Liver (tissue), 8 donors: ENCODE measurements at regions not wholly inside any gene's neighbourhood (a gene's known extent, or its start where the extent isn't known, plus 50 kb on each side); places are given as distances from the start of the nearest gene placed in this dataset.

Source experiments
- DNase-seq: peaks from one replicate; pipeline ENCODE4 v3.0.0-alpha.2; 2017; ENCODE audit warnings: low spot score
- H3K27ac ChIP-seq, 2 donors: one replicate each; pipeline ENCODE4 v1.7.0; 2013; ENCODE audit warnings: inconsistent platforms in 2 of 2, low read length in 2 of 2, control low read depth in 1 of 2, low read depth in 1 of 2, mild to moderate bottlenecking in 1 of 2
- H3K27me3 ChIP-seq, 4 donors: one replicate each; pipeline versions ENCODE4 v1.6.1 to v1.7.0; 2013; ENCODE audit warnings: low read length in 3 of 4, inconsistent platforms in 1 of 4, mild to moderate bottlenecking in 1 of 4, moderate library complexity in 1 of 4; ENCODE audit not compliant: control insufficient read depth in 4 of 4, insufficient read depth in 4 of 4
- H3K36me3 ChIP-seq, 4 donors: one replicate each; pipeline versions ENCODE4 v1.6.1 to v1.7.0; 2013; ENCODE audit warnings: low read length in 3 of 4, mild to moderate bottlenecking in 3 of 4, low read depth in 1 of 4, moderate library complexity in 1 of 4; ENCODE audit not compliant: control insufficient read depth in 4 of 4, insufficient read depth in 3 of 4
- H3K4me1 ChIP-seq, 4 donors: one replicate each; pipeline versions ENCODE4 v1.6.1 to v1.7.0; 2013; ENCODE audit warnings: low read length in 3 of 4, mild to moderate bottlenecking in 3 of 4, moderate library complexity in 1 of 4; ENCODE audit not compliant: control insufficient read depth in 4 of 4, insufficient read depth in 4 of 4
- H3K4me3 ChIP-seq, 3 donors: one replicate each; pipeline versions ENCODE4 v1.6.1 to v1.7.0; 2013; ENCODE audit warnings: low read length in 3 of 3, control low read depth in 1 of 3, low read depth in 1 of 3, mild to moderate bottlenecking in 1 of 3
- H3K9ac ChIP-seq, 2 donors: one replicate each; pipeline ENCODE4 v1.7.0; 2013; ENCODE audit warnings: low read length in 2 of 2, mild to moderate bottlenecking in 2 of 2, moderate library complexity in 2 of 2, control low read depth in 1 of 2, low read depth in 1 of 2
- H3K9me3 ChIP-seq, 4 donors: one replicate each; pipeline versions ENCODE4 v1.6.1 to v1.7.0; 2013; ENCODE audit warnings: low read length in 3 of 4; ENCODE audit not compliant: control insufficient read depth in 4 of 4
- EGR1 ChIP-seq, 2 donors: IDR thresholded peaks; 2 replicates each; pipeline ENCODE4 v1.6.1; 2016 to 2018; ENCODE audit warnings: antibody characterized with exemption in 2 of 2, low read depth in 2 of 2
- FOXA1 ChIP-seq: IDR thresholded peaks from 2 replicates; pipeline ENCODE4 v1.6.1; 2016; ENCODE audit warnings: antibody characterized with exemption
- FOXA2 ChIP-seq: IDR thresholded peaks from 2 replicates; pipeline ENCODE4 v1.6.1; 2016; ENCODE audit warnings: antibody characterized with exemption
- GABPA ChIP-seq, 2 donors: IDR thresholded peaks in 1 of 2; conservative IDR thresholded peaks in 1 of 2; 2 replicates each; pipeline ENCODE4 v1.6.1; 2016; ENCODE audit warnings: antibody characterized with exemption in 2 of 2, mild to moderate bottlenecking in 1 of 2, moderate library complexity in 1 of 2
- HNF4A ChIP-seq, 2 donors: conservative IDR thresholded peaks; 2 replicates each; pipeline ENCODE4 v1.6.1; 2016; ENCODE audit warnings: antibody characterized with exemption in 2 of 2, mild to moderate bottlenecking in 2 of 2
- HNF4G ChIP-seq: IDR thresholded peaks from 2 replicates; pipeline ENCODE4 v1.6.1; 2016; ENCODE audit warnings: antibody characterized with exemption
- JUND ChIP-seq, 2 donors: IDR thresholded peaks; 2 replicates each; pipeline ENCODE4 v1.6.1; 2016; ENCODE audit warnings: antibody characterized with exemption in 2 of 2
- NR2F2 ChIP-seq: IDR thresholded peaks from 2 replicates; pipeline ENCODE4 v1.6.1; 2016; ENCODE audit warnings: antibody characterized with exemption
- RAD21 ChIP-seq, 2 donors: IDR thresholded peaks; 2 replicates each; pipeline ENCODE4 v1.6.1; 2016; ENCODE audit warnings: antibody characterized with exemption in 2 of 2, mild to moderate bottlenecking in 2 of 2
- RXRA ChIP-seq, 2 donors: IDR thresholded peaks; 2 replicates each; pipeline ENCODE4 v1.6.1; 2017 to 2018; ENCODE audit warnings: antibody characterized with exemption in 2 of 2, mild to moderate bottlenecking in 1 of 2
- SP1 ChIP-seq: IDR thresholded peaks from 2 replicates; pipeline ENCODE4 v1.6.1; 2018; ENCODE audit warnings: antibody characterized with exemption, mild to moderate bottlenecking
- TAF1 ChIP-seq: conservative IDR thresholded peaks from 2 replicates; pipeline ENCODE4 v1.6.1; 2016; ENCODE audit warnings: antibody characterized with exemption, mild to moderate bottlenecking
- YY1 ChIP-seq: IDR thresholded peaks from 2 replicates; pipeline ENCODE4 v1.6.1; 2016; ENCODE audit warnings: antibody characterized with exemption, mild to moderate bottlenecking
- whole genome bisulfite sequencing: extraction: QIAGEN DNeasy Blood & Tissue Kit; methylation state at CpG from one replicate; pipeline ENCODE4 v1.1.7; 2013; 5-methylcytosine and 5-hydroxymethylcytosine counted together
- TF ChIP-seq, protein P1 (sequence below): fragments of 150-350 bp; IDR thresholded peaks from 2 replicates; pipeline ENCODE4 v1.5.1; 2017; ENCODE audit warnings: improper control_type of control experiment, low read depth, low read length; ENCODE audit not compliant: missing input control
- TF ChIP-seq, protein P2 (sequence below): IDR thresholded peaks from 2 replicates; pipeline ENCODE4 v1.6.1; 2016; ENCODE audit warnings: antibody characterized with exemption
- TF ChIP-seq, protein P3 (sequence below): IDR thresholded peaks from 2 replicates; pipeline ENCODE4 v1.6.1; 2016; ENCODE audit warnings: antibody characterized with exemption
- TF ChIP-seq, protein P4 (sequence below): IDR thresholded peaks from 2 replicates; pipeline ENCODE4 v1.6.1; 2016; ENCODE audit warnings: antibody characterized with exemption, mild to moderate bottlenecking
- TF ChIP-seq, protein P5 (sequence below): IDR thresholded peaks from 2 replicates; pipeline ENCODE4 v1.6.1; 2016; ENCODE audit warnings: antibody characterized with exemption
- donor health status: healthy.
- donor health status: healthy.
- donor health status: healthy.
- donor health status: healthy.
- donor health status: healthy.

DNA sequence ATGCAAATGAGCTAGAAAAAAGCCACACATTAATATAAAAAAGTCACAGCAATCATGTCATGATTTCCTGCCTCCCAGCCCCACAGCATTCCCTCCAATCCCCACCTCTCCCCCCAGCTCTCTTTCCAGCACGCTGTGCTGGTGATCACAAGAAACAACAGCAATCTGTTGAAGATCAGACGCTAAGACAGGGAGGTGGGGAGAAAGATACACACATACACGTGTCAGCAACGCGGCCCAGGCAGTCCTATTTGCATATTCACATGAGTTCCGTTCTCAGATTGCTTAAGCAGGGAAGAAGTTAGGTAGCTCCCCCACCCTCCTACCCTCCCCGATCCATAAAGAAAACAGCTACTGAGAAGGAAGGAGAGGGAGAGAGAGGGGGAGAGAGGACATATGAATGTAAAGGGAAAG lies 405.5 kb upstream of the PSMD7 start (continued):
- TF ChIP-seq FOXA1 (no peak), HNF4G (no peak), FOXA2 (no peak), JUND (IDR thresholded peaks at IDR 0.05) (no peak), SP1 (no peak)
- TF ChIP-seq, protein P1, sequence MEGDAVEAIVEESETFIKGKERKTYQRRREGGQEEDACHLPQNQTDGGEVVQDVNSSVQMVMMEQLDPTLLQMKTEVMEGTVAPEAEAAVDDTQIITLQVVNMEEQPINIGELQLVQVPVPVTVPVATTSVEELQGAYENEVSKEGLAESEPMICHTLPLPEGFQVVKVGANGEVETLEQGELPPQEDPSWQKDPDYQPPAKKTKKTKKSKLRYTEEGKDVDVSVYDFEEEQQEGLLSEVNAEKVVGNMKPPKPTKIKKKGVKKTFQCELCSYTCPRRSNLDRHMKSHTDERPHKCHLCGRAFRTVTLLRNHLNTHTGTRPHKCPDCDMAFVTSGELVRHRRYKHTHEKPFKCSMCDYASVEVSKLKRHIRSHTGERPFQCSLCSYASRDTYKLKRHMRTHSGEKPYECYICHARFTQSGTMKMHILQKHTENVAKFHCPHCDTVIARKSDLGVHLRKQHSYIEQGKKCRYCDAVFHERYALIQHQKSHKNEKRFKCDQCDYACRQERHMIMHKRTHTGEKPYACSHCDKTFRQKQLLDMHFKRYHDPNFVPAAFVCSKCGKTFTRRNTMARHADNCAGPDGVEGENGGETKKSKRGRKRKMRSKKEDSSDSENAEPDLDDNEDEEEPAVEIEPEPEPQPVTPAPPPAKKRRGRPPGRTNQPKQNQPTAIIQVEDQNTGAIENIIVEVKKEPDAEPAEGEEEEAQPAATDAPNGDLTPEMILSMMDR: no peak

DNA sequence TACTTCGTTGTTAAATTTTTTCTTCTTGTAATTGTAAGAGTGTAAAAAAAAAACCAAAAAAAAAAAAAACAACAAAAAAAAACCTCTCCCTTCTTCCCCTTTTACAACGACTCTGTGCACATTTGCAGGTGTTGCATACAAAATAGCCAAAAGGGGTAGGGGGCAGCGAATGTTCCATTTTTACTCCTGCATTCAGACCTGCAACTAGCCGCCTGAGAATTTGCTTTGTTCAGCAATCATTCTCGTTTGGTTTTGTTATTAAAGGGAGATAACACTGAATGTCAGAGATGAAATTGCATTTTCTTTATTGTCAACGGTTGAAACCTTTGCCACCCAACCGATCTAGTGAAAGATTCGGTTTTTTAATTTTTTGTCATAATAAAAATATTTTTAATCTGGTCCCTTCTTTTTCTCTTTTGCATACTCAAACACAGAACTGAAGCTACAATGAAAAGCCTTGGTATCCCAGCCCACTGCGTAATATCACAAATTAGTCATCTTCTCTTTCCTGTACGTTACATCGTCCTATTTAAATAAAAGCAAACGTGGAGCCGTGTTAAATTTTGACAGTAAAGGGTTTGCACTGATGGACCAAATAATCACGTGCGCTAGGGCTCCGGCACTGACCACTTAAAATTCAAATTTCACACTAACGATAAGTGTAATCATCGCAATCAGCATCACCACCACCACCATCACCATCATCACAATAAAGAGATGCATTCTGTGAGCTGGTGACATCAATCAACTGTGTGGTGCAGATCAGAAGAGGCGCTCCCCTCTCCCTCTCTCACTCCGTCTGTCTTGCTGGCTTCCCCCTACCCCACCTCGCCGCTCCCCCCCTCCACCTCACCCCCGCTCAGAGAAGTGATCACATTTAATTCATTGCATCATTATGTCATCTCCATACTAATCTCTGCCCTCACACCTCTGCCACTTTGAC lies 406.2 kb upstream of the PSMD7 start:
- Histone ChIP-seq H3K4me1 (no peaks in the 10 kb centered on the region), H3K9ac (no peak overlapping the region), H3K27me3 (peaks cover 0 to 11% (median 1%) of the 10 kb centered on the region in 4 donors), H3K9me3 (no peaks in the 10 kb centered on the region), H3K27ac (no peak overlapping the region), H3K36me3 (no peaks in the 10 kb centered on the region), H3K4me3 (no peak overlapping the region)
- no peak for TF ChIP-seq RXRA (IDR thresholded peaks at IDR 0.05)
- TF ChIP-seq, protein P2, sequence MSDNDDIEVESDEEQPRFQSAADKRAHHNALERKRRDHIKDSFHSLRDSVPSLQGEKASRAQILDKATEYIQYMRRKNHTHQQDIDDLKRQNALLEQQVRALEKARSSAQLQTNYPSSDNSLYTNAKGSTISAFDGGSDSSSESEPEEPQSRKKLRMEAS: no peak
- no peak for TF ChIP-seq NR2F2
- TF ChIP-seq YY1: no peak
- no peak for TF ChIP-seq FOXA2
- TF ChIP-seq, protein P3, sequence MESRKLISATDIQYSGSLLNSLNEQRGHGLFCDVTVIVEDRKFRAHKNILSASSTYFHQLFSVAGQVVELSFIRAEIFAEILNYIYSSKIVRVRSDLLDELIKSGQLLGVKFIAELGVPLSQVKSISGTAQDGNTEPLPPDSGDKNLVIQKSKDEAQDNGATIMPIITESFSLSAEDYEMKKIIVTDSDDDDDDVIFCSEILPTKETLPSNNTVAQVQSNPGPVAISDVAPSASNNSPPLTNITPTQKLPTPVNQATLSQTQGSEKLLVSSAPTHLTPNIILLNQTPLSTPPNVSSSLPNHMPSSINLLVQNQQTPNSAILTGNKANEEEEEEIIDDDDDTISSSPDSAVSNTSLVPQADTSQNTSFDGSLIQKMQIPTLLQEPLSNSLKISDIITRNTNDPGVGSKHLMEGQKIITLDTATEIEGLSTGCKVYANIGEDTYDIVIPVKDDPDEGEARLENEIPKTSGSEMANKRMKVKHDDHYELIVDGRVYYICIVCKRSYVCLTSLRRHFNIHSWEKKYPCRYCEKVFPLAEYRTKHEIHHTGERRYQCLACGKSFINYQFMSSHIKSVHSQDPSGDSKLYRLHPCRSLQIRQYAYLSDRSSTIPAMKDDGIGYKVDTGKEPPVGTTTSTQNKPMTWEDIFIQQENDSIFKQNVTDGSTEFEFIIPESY: no peak
- TF ChIP-seq GABPA (IDR thresholded peaks at IDR 0.05 in 1 of 2, conservative IDR thresholded peaks at IDR 0.05 in 1 of 2): no peak
- TF ChIP-seq TAF1: no peak
- no peak for TF ChIP-seq HNF4A (conservative IDR thresholded peaks at IDR 0.05)
- no peak for TF ChIP-seq EGR1 (IDR thresholded peaks at IDR 0.05; ENCODE audit: low read depth in 2 of 2)
- TF ChIP-seq RAD21 (IDR thresholded peaks at IDR 0.05): no peak
- TF ChIP-seq, protein P1: no peak
- TF ChIP-seq, protein P4, sequence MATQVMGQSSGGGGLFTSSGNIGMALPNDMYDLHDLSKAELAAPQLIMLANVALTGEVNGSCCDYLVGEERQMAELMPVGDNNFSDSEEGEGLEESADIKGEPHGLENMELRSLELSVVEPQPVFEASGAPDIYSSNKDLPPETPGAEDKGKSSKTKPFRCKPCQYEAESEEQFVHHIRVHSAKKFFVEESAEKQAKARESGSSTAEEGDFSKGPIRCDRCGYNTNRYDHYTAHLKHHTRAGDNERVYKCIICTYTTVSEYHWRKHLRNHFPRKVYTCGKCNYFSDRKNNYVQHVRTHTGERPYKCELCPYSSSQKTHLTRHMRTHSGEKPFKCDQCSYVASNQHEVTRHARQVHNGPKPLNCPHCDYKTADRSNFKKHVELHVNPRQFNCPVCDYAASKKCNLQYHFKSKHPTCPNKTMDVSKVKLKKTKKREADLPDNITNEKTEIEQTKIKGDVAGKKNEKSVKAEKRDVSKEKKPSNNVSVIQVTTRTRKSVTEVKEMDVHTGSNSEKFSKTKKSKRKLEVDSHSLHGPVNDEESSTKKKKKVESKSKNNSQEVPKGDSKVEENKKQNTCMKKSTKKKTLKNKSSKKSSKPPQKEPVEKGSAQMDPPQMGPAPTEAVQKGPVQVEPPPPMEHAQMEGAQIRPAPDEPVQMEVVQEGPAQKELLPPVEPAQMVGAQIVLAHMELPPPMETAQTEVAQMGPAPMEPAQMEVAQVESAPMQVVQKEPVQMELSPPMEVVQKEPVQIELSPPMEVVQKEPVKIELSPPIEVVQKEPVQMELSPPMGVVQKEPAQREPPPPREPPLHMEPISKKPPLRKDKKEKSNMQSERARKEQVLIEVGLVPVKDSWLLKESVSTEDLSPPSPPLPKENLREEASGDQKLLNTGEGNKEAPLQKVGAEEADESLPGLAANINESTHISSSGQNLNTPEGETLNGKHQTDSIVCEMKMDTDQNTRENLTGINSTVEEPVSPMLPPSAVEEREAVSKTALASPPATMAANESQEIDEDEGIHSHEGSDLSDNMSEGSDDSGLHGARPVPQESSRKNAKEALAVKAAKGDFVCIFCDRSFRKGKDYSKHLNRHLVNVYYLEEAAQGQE: no peak
- TF ChIP-seq, protein P5, sequence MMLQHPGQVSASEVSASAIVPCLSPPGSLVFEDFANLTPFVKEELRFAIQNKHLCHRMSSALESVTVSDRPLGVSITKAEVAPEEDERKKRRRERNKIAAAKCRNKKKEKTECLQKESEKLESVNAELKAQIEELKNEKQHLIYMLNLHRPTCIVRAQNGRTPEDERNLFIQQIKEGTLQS: no peak
- no peak for TF ChIP-seq FOXA1
- no peak for TF ChIP-seq HNF4G
- DNase-seq: no peak
- WGBS: 16% methylated on average over 23 of the region's 23 CpGs
